IMR-90 (cell line): ENCODE measurements at regions not wholly inside any gene's neighbourhood (a gene's known extent, or its start where the extent isn't known, plus 50 kb on each side); places are given as distances from the start of the nearest gene placed in this dataset.

ENCODE experiments used
- CHD1 ChIP-seq: IDR thresholded peaks from 2 replicates; pipeline ENCODE4 v1.6.1; 2012; ENCODE audit warnings: low read depth, low read length, improper control_type of control experiment
- POLR2A ChIP-seq: IDR thresholded peaks from 2 replicates; pipeline ENCODE4 v1.6.1; 2012; ENCODE audit warnings: mild to moderate bottlenecking, low read depth, low read length
- RAD21 ChIP-seq: IDR thresholded peaks from 2 replicates; pipeline ENCODE4 v1.6.1; 2012; ENCODE audit warnings: low read length, improper control_type of control experiment
- USF2 ChIP-seq: fragments of 150-350 bp; IDR thresholded peaks from 2 replicates; pipeline ENCODE4 v1.6.1; 2017; ENCODE audit warnings: mild to moderate bottlenecking, antibody characterized with exemption, low read length, low read depth
- TF ChIP-seq, protein P1 (sequence below): conservative IDR thresholded peaks from 2 replicates; pipeline ENCODE4 v1.5.1; 2012; ENCODE audit warnings: mild to moderate bottlenecking, low read depth, low read length, improper control_type of control experiment
- TF ChIP-seq, protein P2 (sequence below): fragments of 150-350 bp; IDR thresholded peaks from 2 replicates; pipeline ENCODE4 v1.6.1; 2016; ENCODE audit warnings: low read depth, mild to moderate bottlenecking, low read length, moderate library complexity, borderline replicate concordance

- TF ChIP-seq, protein P1, sequence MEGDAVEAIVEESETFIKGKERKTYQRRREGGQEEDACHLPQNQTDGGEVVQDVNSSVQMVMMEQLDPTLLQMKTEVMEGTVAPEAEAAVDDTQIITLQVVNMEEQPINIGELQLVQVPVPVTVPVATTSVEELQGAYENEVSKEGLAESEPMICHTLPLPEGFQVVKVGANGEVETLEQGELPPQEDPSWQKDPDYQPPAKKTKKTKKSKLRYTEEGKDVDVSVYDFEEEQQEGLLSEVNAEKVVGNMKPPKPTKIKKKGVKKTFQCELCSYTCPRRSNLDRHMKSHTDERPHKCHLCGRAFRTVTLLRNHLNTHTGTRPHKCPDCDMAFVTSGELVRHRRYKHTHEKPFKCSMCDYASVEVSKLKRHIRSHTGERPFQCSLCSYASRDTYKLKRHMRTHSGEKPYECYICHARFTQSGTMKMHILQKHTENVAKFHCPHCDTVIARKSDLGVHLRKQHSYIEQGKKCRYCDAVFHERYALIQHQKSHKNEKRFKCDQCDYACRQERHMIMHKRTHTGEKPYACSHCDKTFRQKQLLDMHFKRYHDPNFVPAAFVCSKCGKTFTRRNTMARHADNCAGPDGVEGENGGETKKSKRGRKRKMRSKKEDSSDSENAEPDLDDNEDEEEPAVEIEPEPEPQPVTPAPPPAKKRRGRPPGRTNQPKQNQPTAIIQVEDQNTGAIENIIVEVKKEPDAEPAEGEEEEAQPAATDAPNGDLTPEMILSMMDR = no peak
- TF ChIP-seq USF2 (no peak), POLR2A (no peak), CHD1 (no peak), RAD21 (no peak)
- TF ChIP-seq, protein P2, sequence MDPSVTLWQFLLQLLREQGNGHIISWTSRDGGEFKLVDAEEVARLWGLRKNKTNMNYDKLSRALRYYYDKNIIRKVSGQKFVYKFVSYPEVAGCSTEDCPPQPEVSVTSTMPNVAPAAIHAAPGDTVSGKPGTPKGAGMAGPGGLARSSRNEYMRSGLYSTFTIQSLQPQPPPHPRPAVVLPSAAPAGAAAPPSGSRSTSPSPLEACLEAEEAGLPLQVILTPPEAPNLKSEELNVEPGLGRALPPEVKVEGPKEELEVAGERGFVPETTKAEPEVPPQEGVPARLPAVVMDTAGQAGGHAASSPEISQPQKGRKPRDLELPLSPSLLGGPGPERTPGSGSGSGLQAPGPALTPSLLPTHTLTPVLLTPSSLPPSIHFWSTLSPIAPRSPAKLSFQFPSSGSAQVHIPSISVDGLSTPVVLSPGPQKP = no peak
These were observed 62.0 kb upstream of the SMLR1 start for GRCh38 chr6:130765181-130765727.
